ENCODE measurements at regions not wholly inside any gene's neighbourhood (a gene's known extent, or its start where the extent isn't known, plus 50 kb on each side); places are given as distances from the start of the nearest gene placed in this dataset.

- DNase-seq (ENCODE audit: low read depth in 3 of 3, low spot score in 1 of 3): no peak
Observed at GRCh38 chr9:109830545-109830944, 50.5 kb downstream of the PALM2AKAP2 start.

GRCh38 chr9:109831998-109832658 lies 52.1 kb downstream of the PALM2AKAP2 start:
- DNase-seq (ENCODE audit: low read depth in 3 of 3, low spot score in 1 of 3): no peak

GRCh38 chr9:109834855-109835254 lies 54.9 kb downstream of the PALM2AKAP2 start:
- no peak for DNase-seq (ENCODE audit: low read depth in 3 of 3, low spot score in 1 of 3)

GRCh38 chr9:109843641-109844040 lies 63.6 kb downstream of the PALM2AKAP2 start:
- DNase-seq (ENCODE audit: low read depth in 3 of 3, low spot score in 1 of 3): no peak

- no peak for DNase-seq (ENCODE audit: low read depth in 3 of 3, low spot score in 1 of 3)
Observed at GRCh38 chr9:109845226-109845625, 65.2 kb downstream of the PALM2AKAP2 start.

- DNase-seq (ENCODE audit: low read depth in 3 of 3, low spot score in 1 of 3): no peak
Observed at GRCh38 chr9:109846776-109847175, 66.8 kb downstream of the PALM2AKAP2 start.

GRCh38 chr9:109852556-109852955 lies 72.6 kb downstream of the PALM2AKAP2 start:
- DNase-seq (ENCODE audit: low read depth in 3 of 3, low spot score in 1 of 3): no peak

GRCh38 chr9:109855540-109855939 lies 75.5 kb downstream of the PALM2AKAP2 start:
- no peak for DNase-seq (ENCODE audit: low read depth in 3 of 3, low spot score in 1 of 3)

GRCh38 chr9:109856785-109857184 lies 76.8 kb downstream of the PALM2AKAP2 start:
- no peak for DNase-seq (ENCODE audit: low read depth in 3 of 3, low spot score in 1 of 3)

GRCh38 chr9:109857336-109857735 lies 77.3 kb downstream of the PALM2AKAP2 start:
- no peak for DNase-seq (ENCODE audit: low read depth in 3 of 3, low spot score in 1 of 3)

- no peak for DNase-seq (ENCODE audit: low read depth in 3 of 3, low spot score in 1 of 3)
Observed at GRCh38 chr9:109859447-109859846, 79.4 kb downstream of the PALM2AKAP2 start.

GRCh38 chr9:109860521-109860920 lies 80.5 kb downstream of the PALM2AKAP2 start:
- no peak for DNase-seq (ENCODE audit: low read depth in 3 of 3, low spot score in 1 of 3)

- DNase-seq (ENCODE audit: low read depth in 3 of 3, low spot score in 1 of 3): no peak
Observed at GRCh38 chr9:109861499-109861898, 81.5 kb downstream of the PALM2AKAP2 start.

- no peak for DNase-seq (ENCODE audit: low read depth in 3 of 3, low spot score in 1 of 3)
Observed at GRCh38 chr9:109861918-109862317, 81.9 kb downstream of the PALM2AKAP2 start.

GRCh38 chr9:109862452-109862851 lies 82.5 kb downstream of the PALM2AKAP2 start:
- no peak for DNase-seq (ENCODE audit: low read depth in 3 of 3, low spot score in 1 of 3)

- DNase-seq (ENCODE audit: low read depth in 3 of 3, low spot score in 1 of 3): no peak
Observed at GRCh38 chr9:109863961-109864360, 84.0 kb downstream of the PALM2AKAP2 start.

- no peak for DNase-seq (ENCODE audit: low read depth in 3 of 3, low spot score in 1 of 3)
Observed at GRCh38 chr9:109865521-109865920, 85.5 kb downstream of the PALM2AKAP2 start.

GRCh38 chr9:109868207-109868606 lies 88.2 kb downstream of the PALM2AKAP2 start:
- DNase-seq (ENCODE audit: low read depth in 3 of 3, low spot score in 1 of 3): no peak

- no peak for DNase-seq (ENCODE audit: low read depth in 3 of 3, low spot score in 1 of 3)
Observed at GRCh38 chr9:109868722-109869121, 88.7 kb downstream of the PALM2AKAP2 start.

GRCh38 chr9:109870365-109870764 lies 90.4 kb downstream of the PALM2AKAP2 start:
- DNase-seq (ENCODE audit: low read depth in 3 of 3, low spot score in 1 of 3): no peak

GRCh38 chr9:109872901-109873300 lies 92.9 kb downstream of the PALM2AKAP2 start:
- no peak for DNase-seq (ENCODE audit: low read depth in 3 of 3, low spot score in 1 of 3)

GRCh38 chr9:109875495-109876129 lies 95.6 kb downstream of the PALM2AKAP2 start:
- DNase-seq (ENCODE audit: low read depth in 3 of 3, low spot score in 1 of 3): no peak

All from stimulated activated CD4-positive, alpha-beta T cell treated with anti-CD3 and anti-CD28 coated beads, TNF-alpha, amount 100 ng/mL, for 1 hour (primary cell).